PFSK-1 (cell line): ENCODE measurements at regions not wholly inside any gene's neighbourhood (a gene's known extent, or its start where the extent isn't known, plus 50 kb on each side); places are given as distances from the start of the nearest gene placed in this dataset.

Experiments
- FOXP2 ChIP-seq: optimal IDR thresholded peaks from 2 replicates; pipeline ENCODE3; 2011; ENCODE audit warnings: borderline replicate concordance, control low read depth, inconsistent platforms; ENCODE audit not compliant: insufficient read depth; ENCODE audit errors: extremely low read length, extremely low read depth
- POLR2AphosphoS5 ChIP-seq: IDR thresholded peaks from 2 replicates; pipeline ENCODE4 v1.6.1; 2012; ENCODE audit warnings: low read depth, mild to moderate bottlenecking, control low read depth, low read length, moderate library complexity
- SIN3A ChIP-seq: IDR thresholded peaks from 2 replicates; pipeline ENCODE4 v1.6.1; 2012; ENCODE audit warnings: mild to moderate bottlenecking, low read length, moderate library complexity, borderline replicate concordance; ENCODE audit not compliant: insufficient read depth
- TAF1 ChIP-seq: IDR thresholded peaks from 2 replicates; pipeline ENCODE4 v1.6.1; 2012; ENCODE audit warnings: low read length, control low read depth, borderline replicate concordance; ENCODE audit not compliant: insufficient read depth
- TF ChIP-seq, protein P1 (sequence below), 2 experiments: IDR thresholded peaks; 2 replicates each; pipeline versions ENCODE4 v1.6.1 to v1.8.0; 2011 to 2012; ENCODE audit warnings: low read depth in 2 of 2, low read length in 2 of 2, control low read depth in 1 of 2, inconsistent platforms in 1 of 2, mild to moderate bottlenecking in 1 of 2, moderate library complexity in 1 of 2; ENCODE audit not compliant: insufficient read depth in 1 of 2

- TF ChIP-seq, protein P1, sequence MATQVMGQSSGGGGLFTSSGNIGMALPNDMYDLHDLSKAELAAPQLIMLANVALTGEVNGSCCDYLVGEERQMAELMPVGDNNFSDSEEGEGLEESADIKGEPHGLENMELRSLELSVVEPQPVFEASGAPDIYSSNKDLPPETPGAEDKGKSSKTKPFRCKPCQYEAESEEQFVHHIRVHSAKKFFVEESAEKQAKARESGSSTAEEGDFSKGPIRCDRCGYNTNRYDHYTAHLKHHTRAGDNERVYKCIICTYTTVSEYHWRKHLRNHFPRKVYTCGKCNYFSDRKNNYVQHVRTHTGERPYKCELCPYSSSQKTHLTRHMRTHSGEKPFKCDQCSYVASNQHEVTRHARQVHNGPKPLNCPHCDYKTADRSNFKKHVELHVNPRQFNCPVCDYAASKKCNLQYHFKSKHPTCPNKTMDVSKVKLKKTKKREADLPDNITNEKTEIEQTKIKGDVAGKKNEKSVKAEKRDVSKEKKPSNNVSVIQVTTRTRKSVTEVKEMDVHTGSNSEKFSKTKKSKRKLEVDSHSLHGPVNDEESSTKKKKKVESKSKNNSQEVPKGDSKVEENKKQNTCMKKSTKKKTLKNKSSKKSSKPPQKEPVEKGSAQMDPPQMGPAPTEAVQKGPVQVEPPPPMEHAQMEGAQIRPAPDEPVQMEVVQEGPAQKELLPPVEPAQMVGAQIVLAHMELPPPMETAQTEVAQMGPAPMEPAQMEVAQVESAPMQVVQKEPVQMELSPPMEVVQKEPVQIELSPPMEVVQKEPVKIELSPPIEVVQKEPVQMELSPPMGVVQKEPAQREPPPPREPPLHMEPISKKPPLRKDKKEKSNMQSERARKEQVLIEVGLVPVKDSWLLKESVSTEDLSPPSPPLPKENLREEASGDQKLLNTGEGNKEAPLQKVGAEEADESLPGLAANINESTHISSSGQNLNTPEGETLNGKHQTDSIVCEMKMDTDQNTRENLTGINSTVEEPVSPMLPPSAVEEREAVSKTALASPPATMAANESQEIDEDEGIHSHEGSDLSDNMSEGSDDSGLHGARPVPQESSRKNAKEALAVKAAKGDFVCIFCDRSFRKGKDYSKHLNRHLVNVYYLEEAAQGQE (IDR thresholded peaks at IDR 0.05; ENCODE audit: insufficient read depth in 1 of 2, low read depth in 2 of 2, low read length in 2 of 2) = no peak
- TF ChIP-seq POLR2AphosphoS5 = no peak
Measured at GRCh38 chr1:235018720-235019444, 109.8 kb downstream of the TOMM20 start.

DNA sequence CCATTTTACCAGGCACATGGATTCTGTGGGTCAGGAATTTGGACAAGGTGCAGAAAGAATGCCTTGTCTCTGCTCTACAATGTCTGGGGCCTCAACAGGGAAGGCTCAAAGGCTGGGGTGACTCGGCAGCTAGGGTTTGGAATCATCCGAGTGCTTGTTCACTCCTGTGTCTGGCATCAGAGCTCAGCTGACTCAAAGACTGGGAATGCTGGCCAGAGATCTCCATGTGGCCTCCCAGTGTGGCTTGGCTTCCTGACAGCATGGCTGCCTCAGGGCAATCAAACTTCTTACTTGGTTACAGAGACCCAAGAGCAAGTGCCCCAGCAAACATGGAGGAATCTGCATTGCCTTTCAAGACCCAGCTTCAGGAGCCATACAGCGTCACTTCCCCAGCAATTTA, 110.5 kb downstream of the TOMM20 start:
- TF ChIP-seq FOXP2 (no peak), POLR2AphosphoS5 (no peak), SIN3A (no peak), TAF1 (no peak)
- TF ChIP-seq, protein P1 (IDR thresholded peaks at IDR 0.05; ENCODE audit: insufficient read depth in 1 of 2, low read depth in 2 of 2, low read length in 2 of 2) = no peak

DNA sequence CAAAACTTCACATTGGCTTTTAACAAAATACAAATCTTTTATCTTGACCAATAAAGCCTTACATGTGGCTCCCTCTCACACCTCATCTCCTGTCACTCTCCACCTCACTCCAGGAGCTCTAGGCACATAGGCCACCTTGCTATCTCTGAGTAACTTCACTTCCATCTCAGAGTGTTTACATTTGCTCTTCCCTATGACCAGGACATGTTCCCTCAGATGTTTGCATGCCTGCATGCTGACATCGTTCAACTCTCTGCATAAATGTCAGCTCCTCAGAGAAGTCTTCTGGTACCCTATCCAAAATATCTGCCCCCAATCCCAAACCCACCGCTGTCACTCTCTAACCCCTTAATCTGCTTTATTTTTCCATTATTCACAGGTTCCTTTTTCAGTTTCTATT, 110.9 kb downstream of the TOMM20 start:
- TF ChIP-seq FOXP2 (no peak), SIN3A (no peak)
- TF ChIP-seq, protein P1 (IDR thresholded peaks at IDR 0.05; ENCODE audit: insufficient read depth in 1 of 2, low read depth in 2 of 2, low read length in 2 of 2) = no peak

GRCh38 chr1:235017191-235017590, 111.4 kb downstream of the TOMM20 start:
- TF ChIP-seq TAF1 (no peak), POLR2AphosphoS5 (no peak), FOXP2 (no peak), SIN3A (no peak)
- TF ChIP-seq, protein P1 (IDR thresholded peaks at IDR 0.05; ENCODE audit: insufficient read depth in 1 of 2, low read depth in 2 of 2, low read length in 2 of 2) = no peak

DNA sequence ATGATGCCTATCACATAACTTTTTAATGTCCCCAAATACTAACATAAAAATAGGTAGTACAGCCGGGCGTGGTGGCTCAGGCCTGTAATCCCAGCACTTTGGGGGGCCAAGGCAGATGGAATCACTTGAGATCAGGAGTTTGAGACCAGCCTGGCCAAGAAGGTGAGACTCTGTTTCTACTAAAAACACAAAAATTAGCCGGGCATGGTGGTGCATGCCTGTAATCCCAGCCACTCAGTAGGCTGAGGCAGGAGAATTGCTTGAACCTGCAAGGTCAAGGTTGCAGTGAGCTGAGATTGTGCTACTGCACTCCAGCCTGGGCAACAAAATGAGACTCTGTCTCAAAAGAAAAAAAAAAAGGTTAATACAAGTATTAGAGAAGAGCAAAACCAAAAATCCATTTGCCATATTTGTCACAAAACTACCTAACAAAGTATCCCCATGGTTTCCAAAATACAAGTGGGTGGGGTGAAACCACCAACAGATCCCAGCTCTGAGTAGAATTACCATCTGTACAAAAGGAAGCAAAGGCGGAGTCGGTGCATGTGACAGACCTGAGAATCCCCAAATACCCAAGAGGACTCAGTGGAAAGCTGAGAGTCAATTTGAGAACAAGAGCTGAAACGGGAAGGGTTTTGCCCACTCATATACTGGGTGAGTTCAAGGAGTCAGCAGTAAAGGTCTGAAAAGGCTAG, 113.2 kb downstream of the TOMM20 start:
- TF ChIP-seq SIN3A = no peak
- TF ChIP-seq FOXP2 = no peak
- no peak for TF ChIP-seq POLR2AphosphoS5
- no peak for TF ChIP-seq TAF1
- TF ChIP-seq, protein P1 (IDR thresholded peaks at IDR 0.05; ENCODE audit: insufficient read depth in 1 of 2, low read depth in 2 of 2, low read length in 2 of 2) = no peak
